ENCODE measurements at regions not wholly inside any gene's neighbourhood (a gene's known extent, or its start where the extent isn't known, plus 50 kb on each side); places are given as distances from the start of the nearest gene placed in this dataset.
A peak's percentile ranks its signal among the peaks of the same experiment; 100 is the strongest.

GRCh38 chr6:117050301-117050700 lies 173.3 kb downstream of the RFX6 start:
- no peak overlapping the region for H3K4me3 ChIP-seq (ENCODE audit: low read depth, low read length)
- H3K27ac ChIP-seq (ENCODE audit: extremely low read depth, low read depth, low read length), result no peak overlapping the region
- TF ChIP-seq ZNF488 (tag by site-specific recombination; IDR thresholded peaks at IDR 0.05) (no peak), ZNF658 (tag by site-specific recombination; IDR thresholded peaks at IDR 0.05) (no peak), ZNF174 (tag by site-specific recombination; IDR thresholded peaks at IDR 0.05) (no peak), OSR2 (tag by site-specific recombination; IDR thresholded peaks at IDR 0.05) (no peak), ZNF175 (tag by site-specific recombination; IDR thresholded peaks at IDR 0.05) (no peak), HIC1 (tag by site-specific recombination; IDR thresholded peaks at IDR 0.05) (no peak), ZBTB17 (tag by site-specific recombination; IDR thresholded peaks at IDR 0.05) (no peak), ZBTB21 (tag by site-specific recombination; IDR thresholded peaks at IDR 0.05) (no peak), ZNF513 (tag by site-specific recombination; IDR thresholded peaks at IDR 0.05) (no peak), ZNF394 (tag by site-specific recombination; IDR thresholded peaks at IDR 0.05; ENCODE audit: borderline replicate concordance) (no peak), ZNF837 (tag by site-specific recombination; IDR thresholded peaks at IDR 0.05) (no peak), ZNF292 (tag by site-specific recombination; IDR thresholded peaks at IDR 0.05; ENCODE audit: borderline replicate concordance, low read depth) (no peak)
- TF ChIP-seq, protein P1, sequence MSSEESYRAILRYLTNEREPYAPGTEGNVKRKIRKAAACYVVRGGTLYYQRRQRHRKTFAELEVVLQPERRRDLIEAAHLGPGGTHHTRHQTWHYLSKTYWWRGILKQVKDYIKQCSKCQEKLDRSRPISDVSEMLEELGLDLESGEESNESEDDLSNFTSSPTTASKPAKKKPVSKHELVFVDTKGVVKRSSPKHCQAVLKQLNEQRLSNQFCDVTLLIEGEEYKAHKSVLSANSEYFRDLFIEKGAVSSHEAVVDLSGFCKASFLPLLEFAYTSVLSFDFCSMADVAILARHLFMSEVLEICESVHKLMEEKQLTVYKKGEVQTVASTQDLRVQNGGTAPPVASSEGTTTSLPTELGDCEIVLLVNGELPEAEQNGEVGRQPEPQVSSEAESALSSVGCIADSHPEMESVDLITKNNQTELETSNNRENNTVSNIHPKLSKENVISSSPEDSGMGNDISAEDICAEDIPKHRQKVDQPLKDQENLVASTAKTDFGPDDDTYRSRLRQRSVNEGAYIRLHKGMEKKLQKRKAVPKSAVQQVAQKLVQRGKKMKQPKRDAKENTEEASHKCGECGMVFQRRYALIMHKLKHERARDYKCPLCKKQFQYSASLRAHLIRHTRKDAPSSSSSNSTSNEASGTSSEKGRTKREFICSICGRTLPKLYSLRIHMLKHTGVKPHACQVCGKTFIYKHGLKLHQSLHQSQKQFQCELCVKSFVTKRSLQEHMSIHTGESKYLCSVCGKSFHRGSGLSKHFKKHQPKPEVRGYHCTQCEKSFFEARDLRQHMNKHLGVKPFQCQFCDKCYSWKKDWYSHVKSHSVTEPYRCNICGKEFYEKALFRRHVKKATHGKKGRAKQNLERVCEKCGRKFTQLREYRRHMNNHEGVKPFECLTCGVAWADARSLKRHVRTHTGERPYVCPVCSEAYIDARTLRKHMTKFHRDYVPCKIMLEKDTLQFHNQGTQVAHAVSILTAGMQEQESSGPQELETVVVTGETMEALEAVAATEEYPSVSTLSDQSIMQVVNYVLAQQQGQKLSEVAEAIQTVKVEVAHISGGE (tag by site-specific recombination; conservative IDR thresholded peaks at IDR 0.05; ENCODE audit: low read depth), result no peak
- H3K36me3 ChIP-seq (ENCODE audit: control insufficient read depth in 2 of 2, insufficient read depth in 1 of 2, low read length in 2 of 2), result no peaks in the 10 kb centered on the region
- no peaks in the 10 kb centered on the region for H3K9me3 ChIP-seq (ENCODE audit: control insufficient read depth, insufficient read depth, low read depth, low read length)
- ChIA-PET POLR2A (no interaction called here), CTCF (no interaction called here)
- H3K4me1 ChIP-seq (ENCODE audit: control insufficient read depth, insufficient read depth, low read length), result no peaks in the 10 kb centered on the region

DNA sequence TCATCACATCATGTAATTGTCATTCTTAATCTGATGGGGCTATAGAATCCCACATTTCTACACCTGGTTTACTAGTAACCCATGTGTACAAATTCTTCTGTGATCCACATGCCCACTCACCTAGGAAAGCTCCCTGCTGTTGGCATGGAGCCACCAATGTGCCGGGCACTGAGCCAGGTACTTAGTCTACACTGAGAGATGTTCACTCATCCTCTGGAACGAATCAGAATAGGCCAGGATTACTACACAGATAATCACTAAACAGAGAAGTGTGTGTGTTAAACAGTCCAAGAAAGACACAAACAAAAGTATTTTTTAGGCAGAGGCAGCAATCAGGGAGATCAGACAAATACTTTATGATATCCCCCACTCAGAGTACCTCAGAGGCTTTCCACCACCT lies 193.2 kb upstream of the VGLL2 start:
- H3K9me3 ChIP-seq (ENCODE audit: control insufficient read depth, insufficient read depth, low read depth, low read length), result no peaks in the 10 kb centered on the region
- H3K4me3 ChIP-seq (ENCODE audit: low read depth, low read length), result no peak overlapping the region
- no peak overlapping the region for H3K27ac ChIP-seq (ENCODE audit: extremely low read depth, low read depth, low read length)
- no peaks in the 10 kb centered on the region for H3K36me3 ChIP-seq (ENCODE audit: control insufficient read depth in 2 of 2, insufficient read depth in 1 of 2, low read length in 2 of 2)
- TF ChIP-seq ZBTB21 (tag by site-specific recombination; IDR thresholded peaks at IDR 0.05) (no peak), ZNF132 (tag by site-specific recombination; IDR thresholded peaks at IDR 0.05; ENCODE audit: borderline replicate concordance) (no peak), ZNF114 (tag by site-specific recombination; IDR thresholded peaks at IDR 0.05) (no peak), ZNF366 (tag by site-specific recombination; conservative IDR thresholded peaks at IDR 0.05) (peak; percentile 50), ZNF473 (tag by site-specific recombination; IDR thresholded peaks at IDR 0.05) (no peak), ZNF660 (tag by site-specific recombination; IDR thresholded peaks at IDR 0.05) (peak; percentile 53; the same call in 1 of the 2 replicates), ZNF184 (tag by site-specific recombination; IDR thresholded peaks at IDR 0.05) (0 out of 2 replicates have a peak, but pooled peaks have one; percentile 14), ZNF174 (tag by site-specific recombination; IDR thresholded peaks at IDR 0.05) (0 out of 2 replicates have a peak, but pooled peaks have one; percentile 30), ZNF510 (tag by site-specific recombination; IDR thresholded peaks at IDR 0.05; ENCODE audit: insufficient replicate concordance) (no peak), ZBTB48 (tag by site-specific recombination; IDR thresholded peaks at IDR 0.05) (no peak)
- CTCF ChIA-PET, result interaction anchor here (0.6 kb wide), 1 partner anchor 111 kb away, joined by 6 read pairs; no protein-coding TSS in a partner anchor
- H3K4me1 ChIP-seq (ENCODE audit: control insufficient read depth, insufficient read depth, low read length), result peaks cover 6% of the 10 kb centered on the region; the same call in 1 of the 2 replicates
- POLR2A ChIA-PET, result no interaction called here
